Head of caudate nucleus (tissue), 42 donors: ENCODE measurements at regions not wholly inside any gene's neighbourhood (a gene's known extent, or its start where the extent isn't known, plus 50 kb on each side); places are given as distances from the start of the nearest gene placed in this dataset.
A peak's percentile ranks its signal among the peaks of the same experiment; 100 is the strongest.
"Not testable (repeated sequence)": the region's sequence is repeated elsewhere in the genome, so short reads cannot be mapped to it uniquely, and the experiment has no call there.

Source experiments
- DNase-seq, 42 donors: peaks; one replicate each; pipeline versions ENCODE4 v3.0.0 to v3.0.0-alpha.2; 2020 to 2021; ENCODE audit warnings: mixed read lengths in 7 of 42
- intact Hi-C: fragments of 100-400 bp; cut with DNase I; formaldehyde crosslinking; loops from one replicate; pipeline ENCODE4 v1.15.0; 2022

GRCh38 chr15:101970605-101971004 lies 158.6 kb downstream of the OR4F15 start:
- intact Hi-C loops, result not testable (repeated sequence)
- peak in 4 of 42 donors; percentile 1 to 26 (median 17) for DNase-seq

GRCh38 chr15:101977281-101977680 lies 165.3 kb downstream of the OR4F15 start:
- intact Hi-C loops, DNase-seq: not testable (repeated sequence)

- intact Hi-C loops, result not testable (repeated sequence)
- peak in 12 of 42 donors; percentile 1 to 42 (median 15) for DNase-seq
Measured at GRCh38 chr15:101980206-101980910, 168.4 kb downstream of the OR4F15 start.
